Activated CD4-positive, alpha-beta T cell treated with anti-CD3 and anti-CD28 coated beads, Interleukin-2, amount 50 U/mL, for 4 hours (primary cell): ENCODE measurements at regions not wholly inside any gene's neighbourhood (a gene's known extent, or its start where the extent isn't known, plus 50 kb on each side); places are given as distances from the start of the nearest gene placed in this dataset.

ENCODE experiments used
- DNase-seq, 2 experiments: peaks; one replicate each; pipeline ENCODE4 v3.0.0-alpha.2; 2020

- DNase-seq: no peak
Measured at GRCh38 chr13:22594041-22594440, 586.7 kb upstream of the SGCG start.

GRCh38 chr13:22596171-22596863 is 584.5 kb upstream of the SGCG start:
- no peak for DNase-seq

GRCh38 chr13:22599156-22599555 is 581.6 kb upstream of the SGCG start:
- no peak for DNase-seq

- no peak for DNase-seq
Measured at GRCh38 chr13:22618002-22618401, 562.8 kb upstream of the SGCG start.

GRCh38 chr13:22625691-22626090 is 555.1 kb upstream of the SGCG start:
- no peak for DNase-seq

GRCh38 chr13:22629374-22629773 is 551.4 kb upstream of the SGCG start:
- DNase-seq: no peak

- DNase-seq: no peak
Measured at GRCh38 chr13:22642088-22642487, 538.7 kb upstream of the SGCG start.

GRCh38 chr13:22644941-22645340 is 535.8 kb upstream of the SGCG start:
- no peak for DNase-seq

GRCh38 chr13:22647156-22647850 is 533.5 kb upstream of the SGCG start:
- no peak for DNase-seq

- DNase-seq: no peak
Measured at GRCh38 chr13:22648320-22648801, 532.4 kb upstream of the SGCG start.

- no peak for DNase-seq
Measured at GRCh38 chr13:22652796-22653195, 528.0 kb upstream of the SGCG start.

- no peak for DNase-seq
Measured at GRCh38 chr13:22653866-22654265, 526.9 kb upstream of the SGCG start.

- no peak for DNase-seq
Measured at GRCh38 chr13:22655106-22655852, 525.5 kb upstream of the SGCG start.

GRCh38 chr13:22662771-22663170 is 518.0 kb upstream of the SGCG start:
- no peak for DNase-seq

- no peak for DNase-seq
Measured at GRCh38 chr13:22665506-22665905, 515.3 kb upstream of the SGCG start.

- DNase-seq: no peak
Measured at GRCh38 chr13:22690756-22691155, 490.0 kb upstream of the SGCG start.

GRCh38 chr13:22693691-22694090 is 487.1 kb upstream of the SGCG start:
- DNase-seq: no peak

- no peak for DNase-seq
Measured at GRCh38 chr13:22696433-22696832, 484.3 kb upstream of the SGCG start.

GRCh38 chr13:22698467-22698866 is 482.3 kb upstream of the SGCG start:
- DNase-seq: no peak

- no peak for DNase-seq
Measured at GRCh38 chr13:22700246-22700887, 480.4 kb upstream of the SGCG start.

GRCh38 chr13:22703601-22704209 is 477.1 kb upstream of the SGCG start:
- no peak for DNase-seq

GRCh38 chr13:22707946-22708345 is 472.8 kb upstream of the SGCG start:
- DNase-seq: no peak

GRCh38 chr13:22717036-22717435 is 463.7 kb upstream of the SGCG start:
- DNase-seq: no peak
